OCI-LY1 (cell line): ENCODE measurements at regions not wholly inside any gene's neighbourhood (a gene's known extent, or its start where the extent isn't known, plus 50 kb on each side); places are given as distances from the start of the nearest gene placed in this dataset.

Experiments
- H2AFZ ChIP-seq: fragments of 200-600 bp; sonication (generic), shearing (Covaris generic); 2 replicates; pipeline ENCODE4 v1.6.0; 2014; ENCODE audit warnings: antibody characterized with exemption, mild to moderate bottlenecking, low read length
- H3F3A ChIP-seq: fragments of 200-600 bp; sonication (generic), shearing (Covaris generic); 2 replicates; pipeline ENCODE4 v1.6.0; 2014; ENCODE audit warnings: mild to moderate bottlenecking, antibody characterized with exemption, low read length, moderate library complexity; ENCODE audit not compliant: insufficient read depth
- H3K27ac ChIP-seq: fragments of 200-600 bp; sonication (generic); 2 replicates; pipeline ENCODE4 v1.5.1; 2014; ENCODE audit warnings: low read length, mixed run types, mild to moderate bottlenecking, low read depth; ENCODE audit not compliant: poor library complexity, severe bottlenecking
- H3K27me3 ChIP-seq: fragments of 200-600 bp; sonication (generic); 2 replicates; pipeline ENCODE4 v1.6.0; 2014; ENCODE audit warnings: antibody characterized with exemption, mild to moderate bottlenecking, low read length, moderate library complexity; ENCODE audit not compliant: insufficient read depth
- H3K36me3 ChIP-seq: fragments of 200-600 bp; sonication (generic); 2 replicates; pipeline ENCODE4 v1.6.1; 2014; ENCODE audit warnings: mild to moderate bottlenecking, antibody characterized with exemption, low read length, moderate library complexity, mixed read lengths; ENCODE audit not compliant: insufficient read depth
- H3K4me1 ChIP-seq: fragments of 200-600 bp; sonication (generic); 2 replicates; pipeline ENCODE4 v1.5.1; 2014; ENCODE audit warnings: mild to moderate bottlenecking, low read length, moderate library complexity; ENCODE audit not compliant: insufficient read depth, severe bottlenecking
- H3K4me2 ChIP-seq: fragments of 200-600 bp; sonication (generic), shearing (Covaris generic); 2 replicates; pipeline ENCODE4 v1.6.1; 2014; ENCODE audit warnings: low read length
- H3K4me3 ChIP-seq: fragments of 200-600 bp; sonication (generic); 2 replicates; pipeline ENCODE4 v1.5.1; 2014; ENCODE audit warnings: low read length, low read depth, mild to moderate bottlenecking, mixed read lengths; ENCODE audit not compliant: poor library complexity, severe bottlenecking
- H3K79me2 ChIP-seq: fragments of 200-600 bp; shearing (Covaris generic); 2 replicates; pipeline ENCODE4 v1.6.1; 2016; ENCODE audit warnings: mixed run types, low read length, mixed read lengths; ENCODE audit not compliant: insufficient read depth
- H3K9ac ChIP-seq: fragments of 200-600 bp; sonication (generic), shearing (Covaris generic); 2 replicates; pipeline ENCODE4 v1.6.1; 2014; ENCODE audit warnings: mild to moderate bottlenecking, low read length, mixed read lengths
- H3K9me2 ChIP-seq: fragments of 200-600 bp; sonication (generic), shearing (Covaris generic); 2 replicates; pipeline ENCODE4 v1.6.1; 2014; ENCODE audit warnings: low read depth, mild to moderate bottlenecking, low read length, mixed read lengths
- H3K9me3 ChIP-seq: fragments of 200-600 bp; shearing (Covaris generic); 2 replicates; pipeline ENCODE4 v1.6.1; 2014; ENCODE audit warnings: low read length, mixed read lengths
- H4K20me1 ChIP-seq: fragments of 200-600 bp; sonication (generic), shearing (Covaris generic); 2 replicates; pipeline ENCODE4 v1.6.0; 2016; ENCODE audit warnings: mild to moderate bottlenecking, low read length; ENCODE audit not compliant: insufficient read depth
- CTCF ChIP-seq: fragments of 200-600 bp; sonication (generic), shearing (Covaris generic); IDR thresholded peaks from 2 replicates; pipeline ENCODE4 v1.5.1; 2017; ENCODE audit warnings: mild to moderate bottlenecking, antibody characterized with exemption, low read length, moderate library complexity, mixed read lengths
- EZH2 ChIP-seq: fragments of 200-600 bp; sonication (generic), shearing (Covaris generic); IDR thresholded peaks from 2 replicates; pipeline ENCODE4 v1.8.0; 2017; ENCODE audit warnings: borderline replicate concordance, mixed run types, mild to moderate bottlenecking, antibody characterized with exemption, low read length, moderate library complexity, mixed read lengths

- TF ChIP-seq CTCF (no peak), EZH2 (no peak)
- no peak overlapping the region for H3K4me2 ChIP-seq
- no peaks in the 10 kb centered on the region for H3F3A ChIP-seq
- H3K27ac ChIP-seq = no peak overlapping the region
- H2AFZ ChIP-seq = no peak overlapping the region
- H3K4me1 ChIP-seq = no peaks in the 10 kb centered on the region
- no peaks in the 10 kb centered on the region for H3K9me2 ChIP-seq
- no peaks in the 10 kb centered on the region for H3K79me2 ChIP-seq
- no peaks in the 10 kb centered on the region for H4K20me1 ChIP-seq
- H3K4me3 ChIP-seq = no peak overlapping the region
- no peaks in the 10 kb centered on the region for H3K27me3 ChIP-seq
- H3K9ac ChIP-seq = no peak overlapping the region
- no peaks in the 10 kb centered on the region for H3K9me3 ChIP-seq
- H3K36me3 ChIP-seq = no peaks in the 10 kb centered on the region
Observed at GRCh38 chr6:105925706-105926105, 160.4 kb upstream of the PRDM1 start.

GRCh38 chr6:105921781-105922180, 164.4 kb upstream of the PRDM1 start:
- Histone ChIP-seq H2AFZ (no peak overlapping the region), H3K36me3 (no peaks in the 10 kb centered on the region), H3K4me3 (no peak overlapping the region), H3K27me3 (no peaks in the 10 kb centered on the region), H4K20me1 (no peaks in the 10 kb centered on the region), H3K9me2 (no peaks in the 10 kb centered on the region), H3K27ac (no peak overlapping the region), H3K4me1 (no peaks in the 10 kb centered on the region), H3K79me2 (no peaks in the 10 kb centered on the region), H3K9me3 (no peaks in the 10 kb centered on the region), H3K4me2 (no peak overlapping the region), H3K9ac (no peak overlapping the region), H3F3A (no peaks in the 10 kb centered on the region)
- TF ChIP-seq CTCF = no peak
- TF ChIP-seq EZH2 = no peak

GRCh38 chr6:105920071-105920470, 166.1 kb upstream of the PRDM1 start:
- TF ChIP-seq CTCF (no peak), EZH2 (no peak)
- Histone ChIP-seq H3K9me3 (no peaks in the 10 kb centered on the region), H3K36me3 (no peaks in the 10 kb centered on the region)

More at GRCh38 chr6:105920071-105920470, 166.1 kb upstream of the PRDM1 start:
- H3K4me1 ChIP-seq = no peaks in the 10 kb centered on the region
- no peaks in the 10 kb centered on the region for H3K9me2 ChIP-seq
- no peak overlapping the region for H3K9ac ChIP-seq
- no peak overlapping the region for H3K27ac ChIP-seq
- no peak overlapping the region for H2AFZ ChIP-seq
- no peak overlapping the region for H3K4me3 ChIP-seq
- H3F3A ChIP-seq = no peaks in the 10 kb centered on the region
- H3K4me2 ChIP-seq = no peak overlapping the region
- H3K27me3 ChIP-seq = no peaks in the 10 kb centered on the region
- no peaks in the 10 kb centered on the region for H3K79me2 ChIP-seq
- no peaks in the 10 kb centered on the region for H4K20me1 ChIP-seq
